Psoas muscle (tissue), 7 donors: ENCODE measurements at regions not wholly inside any gene's neighbourhood (a gene's known extent, or its start where the extent isn't known, plus 50 kb on each side); places are given as distances from the start of the nearest gene placed in this dataset.

ENCODE experiments used
- ATAC-seq, 4 donors: fragments of 200-7000 bp; cut with Tn5 transposase; one replicate each; pipeline ENCODE4 v1.9.1; 2020; ENCODE audit warnings: moderate library complexity in 3 of 4, mild to moderate bottlenecking in 2 of 4
- DNase-seq, 2 donors: peaks; one replicate each; pipeline ENCODE4 v3.0.0-alpha.2; 2020
- H3K27ac ChIP-seq: fragments of 200-600 bp; one replicate; pipeline ENCODE4 v1.8.0; 2022
- H3K27me3 ChIP-seq, 3 donors: fragments of 200-600 bp in 1 of 3; one replicate each; pipeline versions ENCODE4 v1.6.1 to v1.8.0; 2013 to 2022; ENCODE audit warnings: low read length in 2 of 3, mild to moderate bottlenecking in 2 of 3, moderate library complexity in 1 of 3; ENCODE audit not compliant: insufficient read depth in 3 of 3
- H3K36me3 ChIP-seq, 2 donors: fragments of 200-600 bp in 1 of 2; one replicate each; pipeline versions ENCODE4 v1.6.1 to v1.8.0; 2013 to 2022; ENCODE audit warnings: low read depth in 1 of 2, mild to moderate bottlenecking in 1 of 2, moderate library complexity in 1 of 2; ENCODE audit not compliant: insufficient read depth in 1 of 2
- H3K4me1 ChIP-seq: fragments of 200-600 bp; one replicate; pipeline ENCODE4 v1.8.0; 2022
- H3K4me3 ChIP-seq: fragments of 200-600 bp; one replicate; pipeline ENCODE4 v1.8.0; 2022; ENCODE audit warnings: mild to moderate bottlenecking
- H3K9me3 ChIP-seq: fragments of 200-600 bp; one replicate; pipeline ENCODE4 v1.8.0; 2022
- CTCF ChIP-seq: fragments of 200-600 bp; IDR thresholded peaks from one replicate; pipeline ENCODE4 v1.8.0; 2022; ENCODE audit warnings: antibody characterized with exemption
- WGBS, 3 donors: extraction: QIAGEN DNeasy Blood & Tissue Kit; methylation state at CpG; one replicate each; pipeline versions ENCODE4 v1.1.6 to v1.1.7; 2013; 5-methylcytosine and 5-hydroxymethylcytosine counted together
- intact Hi-C, 2 donors: fragments of 100-400 bp; cut with DNase I; formaldehyde crosslinking; loops; one replicate each; pipeline versions ENCODE4 v1.11.0 to v1.14.2; 2022
- donor health status: healthy with polysubstance abuse.
- donor health status: DM: no; HTN: no; CAD: no; lungs with moderate emphysema.
- donor health status: Bipolar disorder and iron deficiency.
- donor health status: healthy.
- donor health status: DM: yes; HTN: yes; CAD: no.
- donor health status: DM: no; HTN: no; CAD: no.
- donor health status: DM: yes; HTN: yes; CAD: no.

GRCh38 chr14:101377069-101377468 lies 184.2 kb upstream of the DIO3 start:
- Histone ChIP-seq H3K4me1 (no peaks in the 10 kb centered on the region), H3K9me3 (peaks cover 14% of the 10 kb centered on the region), H3K27ac (no peak overlapping the region), H3K27me3 (peaks cover 0 to 4% (median 0%) of the 10 kb centered on the region in 3 donors), H3K4me3 (no peak overlapping the region), H3K36me3 (no peaks in the 10 kb centered on the region)
- intact Hi-C loops = no loop called here
- WGBS, 3 donors = 54 to 58% (median 56%) methylated on average over 5 of the region's 5 CpGs
- DNase-seq = no peak
- ATAC-seq = no peak
- no peak for TF ChIP-seq CTCF

GRCh38 chr14:101379842-101380241 lies 181.5 kb upstream of the DIO3 start:
- Histone ChIP-seq H3K4me3 (no peak overlapping the region), H3K9me3 (peaks cover 27% of the 10 kb centered on the region), H3K36me3 (no peaks in the 10 kb centered on the region), H3K4me1 (no peaks in the 10 kb centered on the region), H3K27me3 (peaks cover 0 to 4% (median 0%) of the 10 kb centered on the region in 3 donors), H3K27ac (no peak overlapping the region)
- ATAC-seq (no peak), DNase-seq (no peak)
- WGBS, 3 donors = 39 to 88% (median 63%) methylated on average over 2 of the region's 2 CpGs
- TF ChIP-seq CTCF = no peak
- intact Hi-C loops = no loop called here

DNA sequence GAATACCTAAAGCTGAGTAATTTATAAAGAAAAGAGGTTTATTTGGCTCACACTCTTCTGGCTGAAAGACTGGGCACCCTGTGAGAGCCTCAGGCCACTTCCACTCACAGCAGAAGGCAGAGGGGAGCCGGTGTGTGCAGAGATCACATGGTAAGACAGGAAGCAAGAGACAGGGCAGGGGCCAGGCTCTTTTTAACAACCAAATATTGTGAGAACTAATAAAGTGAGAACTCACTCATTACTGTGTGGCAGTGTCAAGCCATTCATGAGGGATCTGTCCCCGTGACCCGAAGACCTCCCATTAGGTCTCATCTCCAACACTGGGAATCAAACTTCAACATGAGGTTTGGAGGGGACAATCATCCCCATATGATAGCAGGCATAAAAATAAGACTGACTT lies 180.8 kb upstream of the DIO3 start:
- Histone ChIP-seq H3K4me1 (no peaks in the 10 kb centered on the region), H3K27me3 (peaks cover 0 to 4% (median 0%) of the 10 kb centered on the region in 3 donors), H3K36me3 (no peaks in the 10 kb centered on the region), H3K4me3 (no peak overlapping the region), H3K9me3 (peaks cover 29% of the 10 kb centered on the region), H3K27ac (no peak overlapping the region)
- ATAC-seq (no peak), DNase-seq (no peak)
- 83 to 90% (median 87%) methylated on average over 3 of the region's 3 CpGs for WGBS, 3 donors
- intact Hi-C loops = no loop called here
- TF ChIP-seq CTCF = no peak

- DNase-seq (no peak), ATAC-seq (no peak)
- H3K4me3 ChIP-seq = no peak overlapping the region
- H3K4me1 ChIP-seq = no peaks in the 10 kb centered on the region
- H3K9me3 ChIP-seq = peaks cover 29% of the 10 kb centered on the region
- H3K27me3 ChIP-seq = no peaks in the 10 kb centered on the region
- intact Hi-C loops = no loop called here
- H3K27ac ChIP-seq = no peak overlapping the region
- no peaks in the 10 kb centered on the region for H3K36me3 ChIP-seq
- TF ChIP-seq CTCF = no peak
These were observed 180.4 kb upstream of the DIO3 start for GRCh38 chr14:101380940-101381339.

DNA sequence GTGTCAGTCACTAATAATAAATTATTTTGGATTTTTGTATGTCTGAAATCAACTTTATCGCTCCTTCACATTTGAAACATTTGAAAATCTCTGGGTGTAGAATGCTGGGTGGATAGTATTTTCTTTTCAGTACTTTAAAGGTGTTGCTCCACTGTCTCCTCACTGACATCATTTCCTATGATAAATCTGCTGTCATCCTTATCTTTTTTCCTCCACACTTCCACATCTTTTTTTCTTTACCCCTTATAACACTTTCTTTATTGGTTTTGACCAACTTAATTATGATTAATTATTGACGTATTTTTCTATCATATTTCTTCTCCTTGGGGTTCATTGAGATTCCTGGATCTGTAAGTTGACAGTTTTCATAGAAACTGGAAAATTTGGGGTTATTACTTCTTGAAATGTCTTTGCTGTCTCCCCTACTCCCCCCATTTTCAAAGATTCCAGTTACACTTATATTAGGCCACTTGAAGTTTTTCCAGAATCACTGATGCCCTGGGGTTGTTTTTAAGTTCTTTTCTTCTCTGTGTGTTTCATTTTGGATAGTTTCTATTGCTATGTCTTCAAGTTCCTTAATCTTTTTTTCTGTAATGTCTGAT lies 177.5 kb upstream of the DIO3 start:
- intact Hi-C loops = no loop called here
- Histone ChIP-seq H3K4me1 (no peaks in the 10 kb centered on the region), H3K9me3 (peaks cover 29% of the 10 kb centered on the region), H3K27me3 (no peaks in the 10 kb centered on the region), H3K36me3 (no peaks in the 10 kb centered on the region), H3K4me3 (no peak overlapping the region), H3K27ac (no peak overlapping the region)
- no peak for DNase-seq
- WGBS, 3 donors = 94 to 96% (median 94%) methylated on average over 2 of the region's 2 CpGs
- ATAC-seq = no peak
- no peak for TF ChIP-seq CTCF
